Aorta (tissue), 5 donors: ENCODE measurements at regions not wholly inside any gene's neighbourhood (a gene's known extent, or its start where the extent isn't known, plus 50 kb on each side); places are given as distances from the start of the nearest gene placed in this dataset.

Source experiments
- ATAC-seq: fragments of 200-7000 bp; cut with Tn5 transposase; one replicate; pipeline ENCODE4 v1.9.1; 2022; ENCODE audit warnings: moderate library complexity; ENCODE audit not compliant: low FRiP score
- DNase-seq, 2 donors: peaks; one replicate each; pipeline ENCODE4 v3.0.0-alpha.2; 2020
- H3K27ac ChIP-seq, 2 donors: one replicate each; pipeline ENCODE4 v1.5.1; 2013; ENCODE audit warnings: low read length in 2 of 2, mild to moderate bottlenecking in 2 of 2, moderate library complexity in 2 of 2, control low read depth in 1 of 2, inconsistent platforms in 1 of 2, low read depth in 1 of 2
- H3K27me3 ChIP-seq, 2 donors: one replicate each; pipeline ENCODE4 v1.6.1; 2013; ENCODE audit warnings: control low read depth in 1 of 2, low read length in 1 of 2, mild to moderate bottlenecking in 1 of 2, moderate library complexity in 1 of 2; ENCODE audit not compliant: insufficient read depth in 2 of 2, control insufficient read depth in 1 of 2
- H3K36me3 ChIP-seq, 2 donors: one replicate each; pipeline ENCODE4 v1.6.1; 2013; ENCODE audit warnings: control low read depth in 1 of 2, low read length in 1 of 2, mild to moderate bottlenecking in 1 of 2; ENCODE audit not compliant: insufficient read depth in 2 of 2, control insufficient read depth in 1 of 2
- H3K4me1 ChIP-seq, 2 donors: one replicate each; pipeline ENCODE4 v1.6.1; 2013; ENCODE audit warnings: low read length in 2 of 2, control low read depth in 1 of 2, mild to moderate bottlenecking in 1 of 2, moderate library complexity in 1 of 2; ENCODE audit not compliant: insufficient read depth in 2 of 2, control insufficient read depth in 1 of 2
- H3K4me3 ChIP-seq, 2 donors: one replicate each; pipeline ENCODE4 v1.5.1; 2013; ENCODE audit warnings: low read length in 2 of 2, control low read depth in 1 of 2, mild to moderate bottlenecking in 1 of 2
- H3K9me3 ChIP-seq: one replicate; pipeline ENCODE4 v1.6.1; 2013; ENCODE audit warnings: mild to moderate bottlenecking, low read length; ENCODE audit not compliant: control insufficient read depth
- whole genome bisulfite sequencing, 2 donors: extraction: QIAGEN DNeasy Blood & Tissue Kit; methylation state at CpG; one replicate each; pipeline ENCODE4 v1.1.7; 2013; 5-methylcytosine and 5-hydroxymethylcytosine counted together
- intact Hi-C, 2 donors: fragments of 100-400 bp; cut with DNase I; formaldehyde crosslinking; loops; one replicate each; pipeline versions ENCODE4 v1.14.2 to v1.15.0; 2022
- donor health status: healthy with polysubstance abuse.
- donor health status: Bipolar disorder and iron deficiency.
- donor health status: DM: no; HTN: no; CAD: no.
- donor health status: DM: no; HTN: no; CAD: no.
- donor health status: DM: yes; HTN: yes; CAD: no.

DNA sequence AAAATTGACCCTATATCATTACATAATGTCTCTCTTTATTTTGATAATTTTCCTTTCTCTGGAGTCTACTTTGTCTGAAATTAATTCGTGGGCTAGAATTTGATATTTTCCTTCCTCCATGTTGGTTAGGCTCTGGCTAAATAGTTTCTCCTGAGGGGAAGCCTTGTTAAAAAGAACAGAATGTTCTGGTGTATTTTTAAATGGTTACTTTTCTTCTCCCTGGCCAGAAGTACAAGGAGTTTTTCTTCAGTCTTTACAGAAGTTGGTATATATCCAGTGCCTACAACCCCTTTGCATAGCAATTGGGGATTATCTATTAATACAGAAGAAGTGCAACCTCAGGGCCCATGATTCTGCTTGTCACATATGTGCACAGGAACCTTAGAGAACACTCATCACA lies 185.6 kb upstream of the RAB4A start:
- Histone ChIP-seq H3K27ac (peak overlapping the region in 1 of 2 donors; percentile 92), H3K9me3 (peaks cover 1% of the 10 kb centered on the region), H3K4me1 (peaks cover 3 to 5% of the 10 kb centered on the region in 2 donors), H3K27me3 (no peaks in the 10 kb centered on the region), H3K4me3 (no peak overlapping the region), H3K36me3 (no peaks in the 10 kb centered on the region)
- 3 to 5% methylated on average over 1 of the region's 1 CpG for WGBS, 2 donors
- DNase-seq (no peak), ATAC-seq (peak; percentile 20)
- intact Hi-C loops: loop anchor here in 1 of 2 donors (5.0 to 10.0 kb wide), 2 partner anchors 180 to 348 kb away; partner anchors contain the start of gene RHOU

DNA sequence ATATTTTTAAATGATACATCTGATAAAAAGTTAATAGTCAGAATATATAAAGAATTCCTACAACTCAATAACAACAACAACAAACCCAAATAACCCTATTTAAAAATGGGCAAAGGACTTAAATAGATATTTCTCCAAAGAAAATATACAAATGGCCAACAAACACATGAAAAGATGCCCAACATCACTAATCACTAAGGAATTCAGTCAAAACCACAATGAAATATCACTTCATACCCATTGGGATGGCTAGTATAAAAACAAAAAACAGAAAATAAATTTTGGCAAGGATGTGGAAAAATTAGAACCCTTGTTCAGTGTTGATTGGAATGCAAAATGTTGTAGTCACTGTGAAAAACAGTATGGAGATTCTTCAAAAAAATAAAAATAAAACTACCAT lies 184.8 kb upstream of the RAB4A start:
- H3K27ac ChIP-seq: no peak overlapping the region
- no peaks in the 10 kb centered on the region for H3K27me3 ChIP-seq
- no peak overlapping the region for H3K4me3 ChIP-seq
- no peaks in the 10 kb centered on the region for H3K36me3 ChIP-seq
- ATAC-seq (no peak), DNase-seq (no peak)
- intact Hi-C loops: loop anchor here in 1 of 2 donors (5.0 to 10.0 kb wide), 2 partner anchors 181 to 349 kb away; partner anchors contain the start of gene RHOU
- peaks cover 3 to 5% of the 10 kb centered on the region in 2 donors for H3K4me1 ChIP-seq
- H3K9me3 ChIP-seq: peaks cover 1% of the 10 kb centered on the region

DNA sequence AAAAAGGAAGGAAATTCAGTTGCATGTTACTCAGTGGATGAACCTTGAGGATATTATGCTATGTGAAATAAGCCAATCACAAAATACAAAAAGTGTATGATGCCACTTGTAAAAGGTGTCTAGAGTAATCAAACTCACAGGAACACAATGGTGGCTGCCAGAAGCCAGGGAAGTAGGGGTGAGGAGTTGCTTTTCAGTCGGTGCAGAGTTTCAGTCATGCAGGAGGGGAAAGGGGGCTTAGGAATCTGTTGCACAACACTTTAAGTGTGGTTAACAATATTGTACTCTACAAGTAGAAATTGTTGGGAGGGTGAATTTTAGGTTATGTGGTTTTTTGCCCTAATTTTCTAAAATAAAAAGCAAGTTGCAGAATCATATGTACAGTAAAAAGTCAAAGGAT lies 184.2 kb upstream of the RAB4A start:
- H3K9me3 ChIP-seq: peaks cover 1% of the 10 kb centered on the region
- H3K27ac ChIP-seq: peak overlapping the region in 1 of 2 donors; percentile 91
- no peaks in the 10 kb centered on the region for H3K27me3 ChIP-seq
- no peaks in the 10 kb centered on the region for H3K36me3 ChIP-seq
- peaks cover 3 to 5% of the 10 kb centered on the region in 2 donors for H3K4me1 ChIP-seq
- 3 to 7% methylated on average over 1 of the region's 1 CpG for WGBS, 2 donors
- H3K4me3 ChIP-seq: no peak overlapping the region
- no peak for DNase-seq
- intact Hi-C loops: loop anchor here in 1 of 2 donors (5.0 to 10.0 kb wide), 2 partner anchors 182 to 349 kb away; partner anchors contain the start of gene RHOU
- no peak for ATAC-seq

DNA sequence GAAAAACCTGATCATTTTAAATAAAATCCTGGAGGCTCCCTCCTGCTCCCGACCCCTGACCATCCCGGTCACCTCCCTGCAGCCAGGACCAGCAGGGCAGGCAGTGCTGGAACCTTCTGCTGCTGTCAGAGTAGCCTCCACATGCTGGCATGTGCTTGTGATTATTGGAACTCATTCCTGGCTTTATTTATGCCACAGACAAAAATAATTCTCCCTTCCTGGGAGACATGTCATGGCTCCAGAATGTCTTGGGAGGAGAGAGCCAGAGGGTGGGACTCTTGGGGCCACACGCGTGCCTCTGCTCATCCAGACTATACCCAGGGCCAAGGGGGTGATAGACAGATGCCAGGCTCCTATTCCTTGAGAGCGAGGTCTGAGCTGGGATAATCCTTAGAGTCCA lies 183.6 kb upstream of the RAB4A start:
- WGBS, 2 donors: 6% methylated on average over 5 of the region's 5 CpGs
- DNase-seq (peak in 1 of 2 donors; percentile 52), ATAC-seq (peak; percentile 69)
- no peaks in the 10 kb centered on the region for H3K27me3 ChIP-seq
- intact Hi-C loops: loop anchor here in 1 of 2 donors (5.0 to 10.0 kb wide), 2 partner anchors 183 to 350 kb away; partner anchors contain the start of gene RHOU
- no peak overlapping the region for H3K4me3 ChIP-seq
- no peaks in the 10 kb centered on the region for H3K36me3 ChIP-seq
- H3K27ac ChIP-seq: peak overlapping the region; percentile 33 to 55
- peaks cover 1% of the 10 kb centered on the region for H3K9me3 ChIP-seq
- H3K4me1 ChIP-seq: peaks cover 3 to 5% of the 10 kb centered on the region in 2 donors

DNA sequence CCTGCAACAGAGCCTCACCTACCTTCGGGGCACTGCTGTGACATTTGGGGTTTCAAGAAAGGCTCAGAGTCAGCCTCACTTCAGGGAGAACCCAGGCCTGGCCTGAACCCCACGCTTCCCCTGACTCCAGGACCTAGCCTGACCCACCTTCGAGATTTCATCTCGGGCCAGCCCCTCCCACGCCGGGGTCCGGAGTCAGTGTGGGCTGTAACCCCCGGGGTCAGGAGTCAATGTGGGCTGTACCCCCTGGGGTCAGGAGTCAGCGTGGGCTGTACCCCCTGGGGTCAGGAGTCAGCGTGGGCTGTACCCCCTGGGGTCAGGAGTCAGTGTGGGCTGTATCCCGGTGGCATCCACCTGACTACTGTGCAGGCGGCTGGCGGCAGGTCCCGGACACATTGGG lies 183.0 kb upstream of the RAB4A start:
- ATAC-seq: peak; percentile 5

DNA sequence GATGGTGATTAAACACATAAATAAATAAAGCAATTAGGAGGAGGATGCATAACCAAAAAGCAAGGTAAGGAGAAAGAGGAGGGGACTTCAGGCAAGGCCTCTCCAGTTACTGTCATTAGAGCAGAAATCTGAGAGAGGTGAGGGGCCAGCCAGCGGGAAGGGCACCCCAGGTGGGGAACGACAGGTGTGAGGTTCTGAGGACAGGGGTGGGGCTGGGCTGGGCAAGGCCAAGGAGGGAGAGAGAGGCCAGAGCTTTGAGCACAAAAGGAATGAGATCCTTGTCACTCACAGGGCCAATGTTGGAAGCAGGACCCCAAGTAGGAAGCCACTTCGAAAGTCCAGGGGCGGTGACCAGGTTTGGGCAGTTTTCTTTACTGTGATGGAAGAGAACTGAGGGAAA lies 182.2 kb upstream of the RAB4A start:
- Histone ChIP-seq H3K27me3 (no peaks in the 10 kb centered on the region), H3K27ac (peak overlapping the region in 1 of 2 donors; percentile 6), H3K4me3 (no peak overlapping the region), H3K4me1 (peaks cover 5% of the 10 kb centered on the region in 2 donors), H3K9me3 (no peaks in the 10 kb centered on the region), H3K36me3 (no peaks in the 10 kb centered on the region)
- intact Hi-C loops: loop anchor here in 1 of 2 donors (5.0 to 10.0 kb wide), 2 partner anchors 184 to 351 kb away; partner anchors contain the start of gene RHOU
- DNase-seq (no peak), ATAC-seq (no peak)
- WGBS, 2 donors: 84 to 98% methylated on average over 4 of the region's 4 CpGs

More for the DNA sequence above, 183.0 kb upstream of the RAB4A start:
- no peak overlapping the region for H3K4me3 ChIP-seq
- WGBS, 2 donors: 77 to 85% methylated on average over 14 of the region's 14 CpGs
- peaks cover 5% of the 10 kb centered on the region in 2 donors for H3K4me1 ChIP-seq
- no peaks in the 10 kb centered on the region for H3K36me3 ChIP-seq
- no peak for DNase-seq
- intact Hi-C loops: loop anchor here in 1 of 2 donors (5.0 to 10.0 kb wide), 2 partner anchors 183 to 351 kb away; partner anchors contain the start of gene RHOU
- H3K27me3 ChIP-seq: no peaks in the 10 kb centered on the region
- H3K27ac ChIP-seq: peak overlapping the region; percentile 33 to 55
- H3K9me3 ChIP-seq: peaks cover 1% of the 10 kb centered on the region

DNA sequence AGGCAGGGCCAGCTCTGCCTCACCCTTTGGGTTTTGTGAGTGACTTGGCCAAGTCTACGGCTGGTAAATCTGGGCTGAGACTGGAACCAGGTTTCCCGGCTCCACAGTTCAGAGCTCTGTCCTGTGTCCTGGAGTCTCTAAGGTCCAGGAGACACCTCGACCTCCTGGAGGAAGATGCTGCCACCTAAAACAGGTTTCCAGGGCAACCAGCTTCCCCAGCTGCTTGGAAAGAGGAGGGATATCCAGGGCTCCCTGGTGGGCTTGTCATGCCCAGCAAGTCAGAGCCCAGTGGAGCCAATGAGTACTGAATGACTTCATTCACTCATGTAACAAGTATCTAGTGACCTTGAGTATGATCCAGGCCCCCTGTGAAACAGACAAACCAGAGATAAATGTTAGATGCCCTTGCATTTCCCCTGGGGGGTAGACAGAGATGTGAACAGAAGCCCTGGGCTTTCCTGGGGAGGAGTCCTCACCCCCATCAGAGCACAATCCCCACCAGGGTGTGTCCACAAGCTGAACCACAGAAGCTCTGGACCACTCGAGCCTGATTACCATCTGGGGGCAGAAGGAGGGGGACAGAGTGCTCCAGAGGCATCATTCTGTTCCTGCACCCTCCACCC lies 181.2 kb upstream of the RAB4A start:
- H3K4me1 ChIP-seq: peaks cover 5% of the 10 kb centered on the region in 2 donors
- intact Hi-C loops: loop anchor here in 1 of 2 donors (5.0 to 10.0 kb wide), 2 partner anchors 185 to 352 kb away; partner anchors contain the start of gene RHOU

DNA sequence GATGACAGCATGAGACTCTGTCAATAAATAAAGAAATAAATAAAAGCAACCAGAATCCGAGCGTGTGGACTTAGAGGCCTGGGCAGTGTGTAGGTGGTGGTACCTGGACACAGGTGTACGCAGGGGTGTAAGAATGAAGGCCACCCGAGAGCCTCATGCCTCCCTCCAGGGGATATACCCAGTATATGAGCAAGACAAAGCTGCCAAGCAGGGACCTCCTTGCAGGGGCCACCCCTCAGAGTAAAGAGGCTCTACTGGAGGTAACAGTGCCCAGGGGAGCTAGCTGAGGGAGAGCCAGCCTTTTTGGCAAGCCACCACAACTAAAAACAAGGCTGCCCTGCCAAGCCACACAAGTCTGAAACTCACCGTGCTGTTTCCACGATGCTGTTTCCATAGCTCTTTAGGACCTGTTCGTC lies 179.2 kb upstream of the RAB4A start:
- Histone ChIP-seq H3K4me3 (no peak overlapping the region), H3K9me3 (no peaks in the 10 kb centered on the region), H3K36me3 (no peaks in the 10 kb centered on the region), H3K4me1 (peaks cover 3 to 5% of the 10 kb centered on the region in 2 donors), H3K27ac (peak overlapping the region; percentile 74 to 85), H3K27me3 (no peaks in the 10 kb centered on the region)
- ATAC-seq (peak; percentile 58), DNase-seq (peak in 1 of 2 donors; percentile 62)
- intact Hi-C loops: no loop called here
- 8 to 16% methylated on average over 7 of the region's 7 CpGs for WGBS, 2 donors

More for the DNA sequence above, 181.2 kb upstream of the RAB4A start:
- Histone ChIP-seq H3K4me3 (no peak overlapping the region), H3K9me3 (no peaks in the 10 kb centered on the region), H3K27ac (peak overlapping the region in 1 of 2 donors; percentile 3), H3K27me3 (no peaks in the 10 kb centered on the region), H3K36me3 (no peaks in the 10 kb centered on the region)
- no peak for DNase-seq
- 81 to 88% methylated on average over 4 of the region's 4 CpGs for WGBS, 2 donors
- no peak for ATAC-seq
